Stomach smooth muscle (tissue), 2 donors: ENCODE measurements at regions not wholly inside any gene's neighbourhood (a gene's known extent, or its start where the extent isn't known, plus 50 kb on each side); places are given as distances from the start of the nearest gene placed in this dataset.
"Not testable (repeated sequence)": the region's sequence is repeated elsewhere in the genome, so short reads cannot be mapped to it uniquely, and the experiment has no call there.

Source experiments
- H3K27ac ChIP-seq: one replicate; pipeline ENCODE4 v1.7.0; 2013; ENCODE audit warnings: mild to moderate bottlenecking, low read length, inconsistent platforms
- H3K27me3 ChIP-seq, 2 donors: one replicate each; pipeline ENCODE4 v1.7.0; 2013; ENCODE audit warnings: low read length in 2 of 2; ENCODE audit not compliant: insufficient read depth in 2 of 2, control insufficient read depth in 1 of 2
- H3K36me3 ChIP-seq, 2 donors: one replicate each; pipeline ENCODE4 v1.7.0; 2013; ENCODE audit warnings: low read length in 2 of 2; ENCODE audit not compliant: control insufficient read depth in 2 of 2, insufficient read depth in 2 of 2
- H3K4me1 ChIP-seq: one replicate; pipeline ENCODE4 v1.7.0; 2013; ENCODE audit warnings: low read length; ENCODE audit not compliant: control insufficient read depth, insufficient read depth
- H3K4me3 ChIP-seq, 2 donors: one replicate each; pipeline ENCODE4 v1.7.0; 2013; ENCODE audit warnings: low read length in 2 of 2
- H3K9ac ChIP-seq, 2 donors: one replicate each; pipeline ENCODE4 v1.7.0; 2013; ENCODE audit warnings: low read length in 2 of 2, mild to moderate bottlenecking in 1 of 2
- H3K9me3 ChIP-seq, 2 donors: one replicate each; pipeline ENCODE4 v1.7.0; 2013; ENCODE audit warnings: low read length in 2 of 2; ENCODE audit not compliant: control insufficient read depth in 2 of 2
- donor health status: healthy.
- donor health status: Pancreatic carcinoma.

DNA sequence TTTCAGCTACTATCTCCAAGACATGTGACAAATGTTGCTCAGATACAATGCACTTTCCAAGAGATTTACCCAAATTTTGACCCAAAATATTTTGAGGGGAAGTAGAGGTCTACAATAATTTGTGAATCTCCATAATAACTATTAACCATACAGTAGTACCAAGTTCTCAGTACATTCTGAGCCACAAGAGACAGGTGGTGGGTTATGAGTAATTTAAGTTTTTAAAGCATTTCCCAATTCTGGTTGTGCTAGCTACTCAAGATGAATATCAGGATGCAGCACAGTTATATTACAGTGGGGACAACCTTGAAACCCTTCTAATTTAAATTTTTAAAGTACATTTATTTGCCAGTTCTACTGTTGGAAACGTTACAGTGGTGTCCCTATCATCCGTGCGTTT lies 92.2 kb upstream of the MITF start:
- Histone ChIP-seq H3K9me3 (no peaks in the 10 kb centered on the region), H3K4me1 (no peaks in the 10 kb centered on the region), H3K36me3 (no peaks in the 10 kb centered on the region), H3K27ac (no peak overlapping the region), H3K4me3 (no peak overlapping the region), H3K27me3 (peaks cover 0 to 3% of the 10 kb centered on the region in 2 donors), H3K9ac (no peak overlapping the region)

- Histone ChIP-seq H3K4me3 (no peak overlapping the region), H3K9me3 (no peaks in the 10 kb centered on the region), H3K27ac (no peak overlapping the region), H3K9ac (no peak overlapping the region), H3K36me3 (no peaks in the 10 kb centered on the region), H3K27me3 (peaks cover 0 to 3% of the 10 kb centered on the region in 2 donors), H3K4me1 (no peaks in the 10 kb centered on the region)
Measured at GRCh38 chr3:69646287-69647067, 92.8 kb upstream of the MITF start.

DNA sequence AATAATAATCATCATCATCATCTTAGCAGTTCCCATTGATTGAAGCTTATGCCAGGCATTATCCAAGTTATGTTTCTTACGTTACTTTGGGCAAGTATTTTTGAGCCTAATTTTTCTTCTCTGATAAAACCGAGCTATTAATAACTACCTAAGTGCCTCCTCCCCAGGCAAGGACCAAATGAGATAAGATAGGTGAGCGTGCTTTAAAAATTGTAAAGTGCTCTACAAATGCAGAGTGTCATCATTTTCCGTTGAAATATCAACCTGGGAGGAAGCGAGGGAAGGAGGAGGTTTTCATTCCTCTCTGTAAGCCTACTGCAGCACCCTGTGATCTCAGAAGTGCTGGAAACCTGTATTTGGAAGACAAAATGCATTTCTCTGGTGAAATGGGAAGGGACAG lies 96.7 kb upstream of the MITF start:
- peaks cover 0 to 3% of the 10 kb centered on the region in 2 donors for H3K27me3 ChIP-seq
- no peaks in the 10 kb centered on the region for H3K9me3 ChIP-seq
- no peak overlapping the region for H3K27ac ChIP-seq
- H3K36me3 ChIP-seq = no peaks in the 10 kb centered on the region
- H3K4me3 ChIP-seq = no peak overlapping the region
- no peaks in the 10 kb centered on the region for H3K4me1 ChIP-seq
- H3K9ac ChIP-seq = no peak overlapping the region

- Histone ChIP-seq H3K27me3 (no peaks in the 10 kb centered on the region), H3K9ac (no peak overlapping the region), H3K4me3 (no peak overlapping the region), H3K36me3 (no peaks in the 10 kb centered on the region), H3K9me3 (no peaks in the 10 kb centered on the region), H3K27ac (no peak overlapping the region), H3K4me1 (no peaks in the 10 kb centered on the region)
Measured at GRCh38 chr3:69639851-69640250, 99.4 kb upstream of the MITF start.

- H3K4me1 ChIP-seq = no peaks in the 10 kb centered on the region
- no peaks in the 10 kb centered on the region for H3K27me3 ChIP-seq
- peaks cover 0 to 5% of the 10 kb centered on the region in 2 donors for H3K9me3 ChIP-seq
- no peak overlapping the region for H3K9ac ChIP-seq
- H3K36me3 ChIP-seq = no peaks in the 10 kb centered on the region
- no peak overlapping the region for H3K4me3 ChIP-seq
- H3K27ac ChIP-seq = no peak overlapping the region
Measured at GRCh38 chr3:69628951-69629350, 110.3 kb upstream of the MITF start.

- H3K9me3 ChIP-seq = no peaks in the 10 kb centered on the region
- no peak overlapping the region for H3K9ac ChIP-seq
- no peaks in the 10 kb centered on the region for H3K27me3 ChIP-seq
- no peaks in the 10 kb centered on the region for H3K36me3 ChIP-seq
- no peak overlapping the region for H3K4me3 ChIP-seq
- H3K4me1 ChIP-seq = no peaks in the 10 kb centered on the region
- no peak overlapping the region for H3K27ac ChIP-seq
Measured at GRCh38 chr3:69613286-69613685, 126.0 kb upstream of the MITF start.

GRCh38 chr3:69612791-69613190 lies 126.5 kb upstream of the MITF start:
- no peaks in the 10 kb centered on the region for H3K36me3 ChIP-seq
- no peaks in the 10 kb centered on the region for H3K9me3 ChIP-seq
- no peak overlapping the region for H3K9ac ChIP-seq
- H3K4me1 ChIP-seq = no peaks in the 10 kb centered on the region
- no peak overlapping the region for H3K4me3 ChIP-seq
- H3K27ac ChIP-seq = no peak overlapping the region
- no peaks in the 10 kb centered on the region for H3K27me3 ChIP-seq

DNA sequence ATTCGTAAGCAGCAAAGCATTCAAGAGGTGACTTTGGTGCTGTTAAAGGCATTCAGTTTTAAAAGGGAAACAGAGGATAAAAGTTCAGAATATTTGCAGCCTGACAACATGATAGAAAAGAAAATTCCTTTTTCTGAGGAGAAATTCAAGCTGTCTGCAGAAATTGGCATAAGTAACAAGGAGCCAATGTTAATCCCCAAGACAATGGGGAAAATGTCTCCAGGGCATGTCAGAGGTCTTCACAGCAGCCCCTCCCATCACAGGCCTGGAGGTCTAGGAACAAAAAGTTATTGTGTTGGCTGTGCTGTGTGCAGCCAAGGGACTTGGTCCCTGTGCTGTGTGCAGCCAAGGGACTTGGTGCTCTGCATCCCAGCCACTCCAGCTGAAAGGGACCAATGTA lies 129.7 kb upstream of the MITF start:
- not testable (repeated sequence) for H3K27ac ChIP-seq, H3K4me1 ChIP-seq, H3K4me3 ChIP-seq, H3K27me3 ChIP-seq, H3K9ac ChIP-seq, H3K9me3 ChIP-seq, H3K36me3 ChIP-seq

GRCh38 chr3:69607466-69608305 lies 131.6 kb upstream of the MITF start:
- no peaks in the 10 kb centered on the region for H3K27me3 ChIP-seq
- no peaks in the 10 kb centered on the region for H3K9me3 ChIP-seq
- no peak overlapping the region for H3K4me3 ChIP-seq
- H3K4me1 ChIP-seq = no peaks in the 10 kb centered on the region
- H3K9ac ChIP-seq = no peak overlapping the region
- H3K36me3 ChIP-seq = no peaks in the 10 kb centered on the region
- no peak overlapping the region for H3K27ac ChIP-seq

DNA sequence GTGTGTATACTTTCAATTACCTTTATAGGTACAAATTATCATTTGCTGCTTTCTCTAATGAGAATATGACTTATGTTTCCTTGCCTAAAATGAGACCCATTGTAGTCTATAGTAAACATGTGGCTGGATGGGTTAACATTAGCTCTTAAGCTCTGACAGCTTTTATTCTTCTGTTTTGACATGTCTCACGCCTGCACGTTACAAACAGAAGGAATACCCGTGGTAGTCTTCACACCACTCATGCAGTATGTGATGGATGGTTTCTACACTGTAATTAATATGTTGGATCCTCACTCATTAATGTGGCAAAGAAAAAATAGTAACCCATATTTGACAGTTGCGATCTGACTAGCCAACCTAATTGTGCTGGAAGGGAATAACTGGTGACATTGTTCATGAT lies 133.4 kb upstream of the MITF start:
- Histone ChIP-seq H3K27me3 (no peaks in the 10 kb centered on the region), H3K9me3 (peaks cover 0 to under 1% of the 10 kb centered on the region in 2 donors), H3K9ac (no peak overlapping the region), H3K27ac (no peak overlapping the region), H3K4me1 (no peaks in the 10 kb centered on the region), H3K4me3 (no peak overlapping the region), H3K36me3 (no peaks in the 10 kb centered on the region)
